Activated T-helper 17 cell treated with anti-CD3 and anti-CD28 coated beads, Interleukin-2, amount 50 U/mL, for 72 hours (primary cell): ENCODE measurements at regions not wholly inside any gene's neighbourhood (a gene's known extent, or its start where the extent isn't known, plus 50 kb on each side); places are given as distances from the start of the nearest gene placed in this dataset.
"Not testable (repeated sequence)": the region's sequence is repeated elsewhere in the genome, so short reads cannot be mapped to it uniquely, and the experiment has no call there.

ENCODE experiments used
- ATAC-seq: fragments of 150-1000 bp; cut with Tn5 transposase; replicated peaks from 2 replicates; pipeline ENCODE4 v1.10.0; 2021; ENCODE audit warnings: mild to moderate bottlenecking, moderate library complexity
- H3K27ac Mint-ChIP-seq: one replicate; pipeline ENCODE4 v1.8.0; 2022; ENCODE audit warnings: mixed read lengths
- H3K27me3 Mint-ChIP-seq: one replicate; pipeline ENCODE4 v1.8.0; 2022; ENCODE audit warnings: mixed read lengths
- H3K36me3 Mint-ChIP-seq: one replicate; pipeline ENCODE4 v1.8.0; 2022; ENCODE audit warnings: low read depth, mild to moderate bottlenecking, mixed read lengths
- H3K4me1 Mint-ChIP-seq: one replicate; pipeline ENCODE4 v1.8.0; 2022; ENCODE audit warnings: mixed read lengths
- H3K4me3 Mint-ChIP-seq: one replicate; pipeline ENCODE4 v1.8.0; 2022; ENCODE audit warnings: mild to moderate bottlenecking, mixed read lengths
- H3K9me3 Mint-ChIP-seq: one replicate; pipeline ENCODE4 v1.8.0; 2022; ENCODE audit warnings: mixed read lengths

DNA sequence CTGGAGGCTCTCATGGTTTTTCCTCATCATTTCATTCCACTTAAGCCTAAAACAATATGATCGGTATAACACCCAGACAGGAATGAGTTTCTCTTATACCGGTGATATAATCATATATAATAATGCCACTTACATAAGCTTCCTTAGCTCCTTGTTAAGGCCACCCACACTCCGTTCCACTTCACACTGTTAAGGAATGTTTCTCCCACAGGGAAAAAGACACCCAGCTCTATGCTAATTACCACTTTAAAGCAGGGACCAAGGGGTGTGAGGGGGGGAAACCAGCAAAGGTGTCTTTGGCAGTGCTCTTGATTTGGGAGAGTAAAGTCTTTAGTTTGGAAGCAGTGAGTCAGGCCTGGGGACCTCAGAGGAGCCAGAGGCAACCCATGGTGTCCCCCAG, 245.4 kb downstream of the NPIPA7 start:
- ATAC-seq, H3K27ac Mint-ChIP-seq, H3K4me3 Mint-ChIP-seq, H3K9me3 Mint-ChIP-seq, H3K27me3 Mint-ChIP-seq, H3K36me3 Mint-ChIP-seq, H3K4me1 Mint-ChIP-seq: not testable (repeated sequence)

DNA sequence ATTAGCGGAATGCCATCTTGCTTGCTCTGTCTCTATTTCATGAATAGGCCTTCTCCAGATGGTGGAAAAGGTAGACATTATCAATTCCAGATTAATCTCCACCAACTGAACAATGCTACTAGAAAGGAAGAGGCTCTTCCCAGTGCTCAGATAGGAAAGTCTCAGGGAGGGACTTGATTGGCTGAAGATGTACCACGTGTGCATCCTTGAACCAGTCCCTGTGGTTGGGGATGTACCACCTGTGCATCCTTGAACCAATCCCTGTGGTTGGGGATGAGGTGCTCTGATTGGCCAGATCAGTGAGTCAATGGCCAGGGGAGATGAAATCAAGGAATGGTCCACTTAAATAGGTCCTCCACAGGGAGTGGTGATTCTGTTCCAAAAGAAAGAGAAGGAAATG, 246.2 kb downstream of the NPIPA7 start:
- H3K4me1 Mint-ChIP-seq, H3K4me3 Mint-ChIP-seq, H3K27ac Mint-ChIP-seq, H3K27me3 Mint-ChIP-seq, H3K36me3 Mint-ChIP-seq, ATAC-seq, H3K9me3 Mint-ChIP-seq: not testable (repeated sequence)

- not testable (repeated sequence) for H3K27me3 Mint-ChIP-seq, H3K4me3 Mint-ChIP-seq, ATAC-seq, H3K27ac Mint-ChIP-seq, H3K9me3 Mint-ChIP-seq, H3K36me3 Mint-ChIP-seq, H3K4me1 Mint-ChIP-seq
Measured at GRCh38 chr16:16627865-16628264, 248.9 kb downstream of the NPIPA7 start.

GRCh38 chr16:16638231-16638630, 259.3 kb downstream of the NPIPA7 start:
- H3K4me1 Mint-ChIP-seq, H3K36me3 Mint-ChIP-seq, H3K4me3 Mint-ChIP-seq, H3K27ac Mint-ChIP-seq, H3K27me3 Mint-ChIP-seq, H3K9me3 Mint-ChIP-seq, ATAC-seq: not testable (repeated sequence)

DNA sequence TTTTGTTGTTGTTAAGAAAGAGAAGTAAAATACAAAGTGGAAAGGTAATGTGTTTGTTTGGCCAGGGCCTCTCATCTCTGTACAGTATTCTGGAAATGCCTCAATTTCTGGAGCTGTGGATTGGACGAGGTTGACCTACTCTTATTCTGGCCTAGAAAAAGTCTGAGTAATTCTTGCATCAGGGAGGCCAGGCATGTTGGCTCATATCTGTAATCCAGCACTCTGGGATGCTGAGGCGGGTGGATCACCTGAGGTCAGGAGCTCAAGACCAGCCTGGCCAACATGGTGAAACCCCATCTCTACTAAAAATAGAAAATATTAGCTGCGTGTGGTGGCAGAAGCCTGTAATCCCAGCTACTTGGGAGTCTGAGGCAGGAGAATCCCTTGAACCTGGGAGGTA, 259.8 kb downstream of the NPIPA7 start:
- ATAC-seq, H3K27me3 Mint-ChIP-seq, H3K27ac Mint-ChIP-seq, H3K9me3 Mint-ChIP-seq, H3K36me3 Mint-ChIP-seq, H3K4me3 Mint-ChIP-seq, H3K4me1 Mint-ChIP-seq: not testable (repeated sequence)

GRCh38 chr16:16643828-16644227, 264.9 kb downstream of the NPIPA7 start:
- H3K9me3 Mint-ChIP-seq, H3K4me3 Mint-ChIP-seq, H3K27ac Mint-ChIP-seq, H3K4me1 Mint-ChIP-seq, ATAC-seq, H3K36me3 Mint-ChIP-seq, H3K27me3 Mint-ChIP-seq: not testable (repeated sequence)

- H3K4me1 Mint-ChIP-seq, ATAC-seq, H3K4me3 Mint-ChIP-seq, H3K36me3 Mint-ChIP-seq, H3K27me3 Mint-ChIP-seq, H3K9me3 Mint-ChIP-seq, H3K27ac Mint-ChIP-seq: not testable (repeated sequence)
Measured at GRCh38 chr16:16648002-16648401, 269.1 kb downstream of the NPIPA7 start.

DNA sequence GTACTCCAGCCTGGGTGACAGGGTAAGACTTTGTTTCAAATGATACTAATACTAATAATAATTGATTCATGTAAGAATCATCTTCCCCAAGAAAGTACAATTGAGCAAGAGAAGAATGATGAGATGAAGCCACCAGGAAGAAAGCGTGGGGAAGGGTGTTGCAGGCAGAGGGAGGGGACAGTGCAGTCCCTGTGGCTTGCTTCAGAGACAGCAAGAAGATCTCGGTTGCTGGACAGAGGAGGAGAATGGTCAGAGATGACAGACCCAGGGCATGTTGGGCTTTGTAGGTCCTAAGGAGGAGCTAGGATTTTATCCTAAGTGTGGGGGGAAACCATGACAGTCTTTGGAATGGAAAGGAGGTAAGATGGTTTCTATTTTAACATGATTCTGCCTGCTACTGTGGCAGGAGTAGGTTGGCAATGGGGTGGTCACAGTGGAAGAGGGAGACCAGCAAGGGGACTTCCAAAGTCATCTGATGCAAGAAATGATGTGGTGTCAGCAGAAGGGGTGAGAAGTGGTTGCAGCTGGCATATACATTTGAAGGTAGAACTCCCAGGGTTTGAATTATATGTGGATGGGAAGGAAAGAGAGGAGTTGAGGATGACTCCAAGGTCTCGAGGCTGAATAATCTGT, 293.4 kb downstream of the NPIPA7 start:
- ATAC-seq, H3K9me3 Mint-ChIP-seq: not testable (repeated sequence)

DNA sequence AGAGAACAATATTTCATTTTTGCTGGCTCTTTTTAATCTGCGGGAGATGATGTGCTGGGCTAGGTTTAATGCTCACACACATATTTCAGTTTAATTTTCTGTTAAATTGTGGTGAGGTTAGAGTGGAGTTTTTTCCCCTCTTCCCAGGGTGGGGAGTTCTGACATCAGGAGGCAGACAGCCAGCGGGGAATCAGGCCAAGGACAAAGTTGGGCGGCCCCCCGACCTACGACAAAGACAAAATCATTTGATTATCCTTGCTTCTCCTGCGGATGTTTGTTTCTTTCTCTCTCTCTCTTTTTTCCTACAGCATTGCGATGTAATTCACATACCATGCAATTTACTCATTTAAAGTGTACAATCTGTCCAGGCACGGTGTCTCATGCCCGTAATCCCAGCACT, 295.9 kb downstream of the NPIPA7 start:
- H3K27ac Mint-ChIP-seq, H3K4me1 Mint-ChIP-seq, H3K9me3 Mint-ChIP-seq, H3K27me3 Mint-ChIP-seq, H3K36me3 Mint-ChIP-seq, H3K4me3 Mint-ChIP-seq, ATAC-seq: not testable (repeated sequence)

More for the DNA sequence above, 293.4 kb downstream of the NPIPA7 start:
- H3K36me3 Mint-ChIP-seq, H3K4me1 Mint-ChIP-seq, H3K4me3 Mint-ChIP-seq, H3K27me3 Mint-ChIP-seq, H3K27ac Mint-ChIP-seq: not testable (repeated sequence)

GRCh38 chr16:16721849-16722248, 342.9 kb downstream of the NPIPA7 start:
- not testable (repeated sequence) for H3K4me3 Mint-ChIP-seq, H3K36me3 Mint-ChIP-seq, H3K27ac Mint-ChIP-seq, H3K4me1 Mint-ChIP-seq, H3K27me3 Mint-ChIP-seq, H3K9me3 Mint-ChIP-seq, ATAC-seq

DNA sequence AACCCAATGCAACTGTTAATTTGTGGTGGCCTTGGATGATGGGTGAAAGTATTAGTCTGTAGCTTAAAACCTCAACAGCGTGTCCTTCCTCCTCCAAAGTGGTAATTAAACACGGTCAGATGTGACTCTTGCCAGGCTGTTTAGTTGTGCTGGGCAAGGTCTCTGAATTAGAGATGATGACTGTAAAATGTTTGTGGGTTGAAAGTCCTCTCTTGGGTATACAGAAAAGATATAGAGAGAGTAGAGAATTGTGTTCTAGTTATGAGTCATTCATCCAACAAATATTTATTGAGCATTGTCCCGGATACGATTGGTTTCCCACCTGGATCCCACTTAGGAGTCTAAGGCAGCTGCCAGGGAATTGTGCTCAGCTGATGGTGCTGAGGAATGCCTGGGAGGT, 343.7 kb downstream of the NPIPA7 start:
- not testable (repeated sequence) for H3K27me3 Mint-ChIP-seq, H3K4me3 Mint-ChIP-seq, H3K27ac Mint-ChIP-seq, H3K4me1 Mint-ChIP-seq, H3K9me3 Mint-ChIP-seq, H3K36me3 Mint-ChIP-seq, ATAC-seq

DNA sequence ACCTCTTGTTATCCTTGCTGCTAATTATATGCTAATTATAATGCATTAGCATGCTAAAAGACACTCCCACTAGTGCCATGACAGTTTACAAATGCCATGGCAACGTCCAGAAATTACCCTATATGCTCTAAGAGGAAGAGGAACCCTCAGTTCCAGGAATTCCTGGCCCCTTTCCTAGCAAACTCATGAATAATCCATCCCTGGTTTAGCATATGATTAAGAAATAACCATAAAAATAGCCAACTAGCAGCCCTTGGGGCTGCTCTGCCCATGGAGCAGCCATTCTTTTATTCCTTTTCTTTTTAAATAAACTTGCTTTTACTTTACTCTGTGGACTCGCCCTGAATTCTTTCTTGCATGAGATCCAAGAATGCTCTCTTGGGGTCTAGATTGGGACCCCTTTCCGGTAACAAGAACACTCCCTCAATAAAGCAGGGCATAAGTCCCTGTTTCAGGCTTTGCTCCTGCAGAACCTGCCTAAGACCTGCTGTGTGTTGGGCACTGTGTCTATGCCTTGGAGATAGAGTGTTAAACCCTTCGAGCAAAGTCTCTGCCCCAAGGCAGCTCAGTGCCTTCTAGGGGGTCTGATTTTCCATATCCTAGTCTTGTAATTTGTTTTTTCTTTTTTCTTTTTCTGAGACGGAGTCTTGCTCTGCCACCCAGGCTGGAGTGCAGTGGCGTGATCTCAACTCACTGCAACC, 345.0 kb downstream of the NPIPA7 start:
- H3K4me3 Mint-ChIP-seq, H3K36me3 Mint-ChIP-seq, H3K4me1 Mint-ChIP-seq, H3K27me3 Mint-ChIP-seq, H3K27ac Mint-ChIP-seq, H3K9me3 Mint-ChIP-seq, ATAC-seq: not testable (repeated sequence)

DNA sequence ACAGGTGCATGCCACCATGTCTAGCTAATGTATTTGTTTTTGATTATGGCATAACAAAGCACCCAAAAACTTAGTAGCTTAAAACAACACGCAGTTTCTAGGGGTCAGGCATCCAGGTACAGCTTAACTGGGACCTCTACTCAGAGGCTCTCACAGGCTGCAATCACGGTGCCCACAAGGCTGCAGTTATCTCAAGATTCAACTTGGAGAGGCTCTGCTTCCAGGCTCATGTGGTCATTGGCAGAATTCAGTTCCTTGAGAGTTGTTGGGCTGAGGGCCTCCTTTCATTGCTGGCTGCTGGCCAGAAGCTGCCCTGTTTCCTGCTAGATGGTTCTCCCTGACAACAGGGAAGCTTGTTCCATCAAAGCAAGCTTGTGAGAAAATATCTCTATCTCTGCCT, 348.1 kb downstream of the NPIPA7 start:
- ATAC-seq: not testable (repeated sequence)

GRCh38 chr16:16742573-16742972, 363.6 kb downstream of the NPIPA7 start:
- not testable (repeated sequence) for H3K36me3 Mint-ChIP-seq, H3K9me3 Mint-ChIP-seq, H3K27ac Mint-ChIP-seq, H3K4me3 Mint-ChIP-seq, H3K27me3 Mint-ChIP-seq, H3K4me1 Mint-ChIP-seq, ATAC-seq

More for the DNA sequence above, 348.1 kb downstream of the NPIPA7 start:
- not testable (repeated sequence) for H3K36me3 Mint-ChIP-seq, H3K4me3 Mint-ChIP-seq, H3K27me3 Mint-ChIP-seq, H3K27ac Mint-ChIP-seq, H3K4me1 Mint-ChIP-seq, H3K9me3 Mint-ChIP-seq

DNA sequence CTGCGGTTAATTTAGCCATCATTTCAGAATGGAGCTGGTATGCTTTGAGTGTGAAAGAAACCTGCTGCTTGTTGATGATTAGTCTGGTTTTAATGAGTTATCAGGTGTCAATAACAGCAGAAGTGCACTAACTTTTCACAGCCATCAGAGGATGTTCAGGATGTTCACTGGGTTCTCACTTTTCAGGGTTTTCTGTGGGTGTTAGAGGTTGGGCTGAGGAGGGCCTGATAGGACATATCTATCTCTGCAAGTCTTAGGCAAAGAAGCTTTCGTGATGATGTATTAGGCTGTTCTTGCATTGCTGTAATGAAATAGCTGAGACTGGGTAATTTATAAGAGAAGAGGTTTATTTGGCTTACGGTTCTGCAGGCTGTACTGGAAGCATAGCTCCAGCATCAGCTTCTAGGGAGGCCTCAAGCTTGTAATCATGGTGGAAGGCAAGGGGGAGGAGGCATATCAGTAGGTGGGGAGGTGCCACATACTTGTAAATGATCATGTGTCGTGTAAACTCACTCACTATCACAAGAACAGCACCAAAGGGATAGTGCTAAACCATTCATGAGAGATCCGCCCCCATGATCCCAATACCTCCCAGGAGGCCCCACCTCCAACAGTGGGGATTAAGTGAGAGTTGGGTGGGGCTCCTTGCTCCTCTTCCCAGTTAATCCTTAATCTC, 376.2 kb downstream of the NPIPA7 start:
- not testable (repeated sequence) for H3K9me3 Mint-ChIP-seq, H3K27ac Mint-ChIP-seq, H3K4me3 Mint-ChIP-seq, H3K4me1 Mint-ChIP-seq, H3K36me3 Mint-ChIP-seq, H3K27me3 Mint-ChIP-seq, ATAC-seq
